NCI-H2196 treated with DMSO at 0.1 percent for 48 hours (cell line): ENCODE measurements at regions not wholly inside any gene's neighbourhood (a gene's known extent, or its start where the extent isn't known, plus 50 kb on each side); places are given as distances from the start of the nearest gene placed in this dataset.
"Not testable (repeated sequence)": the region's sequence is repeated elsewhere in the genome, so short reads cannot be mapped to it uniquely, and the experiment has no call there.

Experiments
- DNase-seq: peaks from one replicate; lab custom pipeline; 2025; ENCODE audit not compliant: unreplicated experiment; lab: John Stamatoyannopoulos, UW

- no peak for DNase-seq
These were observed 770.7 kb downstream of the LTN1 start for GRCh38 chr21:28221984-28222383.

GRCh38 chr21:28220680-28221079 is 772.0 kb downstream of the LTN1 start:
- no peak for DNase-seq

GRCh38 chr21:28216976-28217523 is 775.6 kb downstream of the LTN1 start:
- DNase-seq = no peak

GRCh38 chr21:28215214-28215954 is 777.3 kb downstream of the LTN1 start:
- no peak for DNase-seq

- no peak for DNase-seq
These were observed 777.9 kb downstream of the LTN1 start for GRCh38 chr21:28214786-28215185.

GRCh38 chr21:28213261-28213660 is 779.4 kb downstream of the LTN1 start:
- no peak for DNase-seq

GRCh38 chr21:28212061-28212460 is 780.6 kb downstream of the LTN1 start:
- no peak for DNase-seq

- DNase-seq = no peak
These were observed 785.1 kb downstream of the LTN1 start for GRCh38 chr21:28207436-28208173.

GRCh38 chr21:28200726-28201125 is 792.0 kb downstream of the LTN1 start:
- DNase-seq = no peak

- DNase-seq = no peak
These were observed 795.7 kb downstream of the LTN1 start for GRCh38 chr21:28196981-28197380.

GRCh38 chr21:28193189-28193588 is 799.5 kb downstream of the LTN1 start:
- DNase-seq = no peak

GRCh38 chr21:28186604-28187003 is 806.1 kb downstream of the LTN1 start:
- DNase-seq = no peak

GRCh38 chr21:28181730-28182129 is 810.9 kb downstream of the LTN1 start:
- DNase-seq = no peak

- DNase-seq = no peak
These were observed 813.5 kb downstream of the LTN1 start for GRCh38 chr21:28179136-28179535.

- no peak for DNase-seq
These were observed 815.6 kb downstream of the LTN1 start for GRCh38 chr21:28177124-28177523.

- DNase-seq = no peak
These were observed 818.0 kb downstream of the LTN1 start for GRCh38 chr21:28174701-28175100.

- DNase-seq = no peak
These were observed 818.7 kb downstream of the LTN1 start for GRCh38 chr21:28174006-28174405.

- no peak for DNase-seq
These were observed 820.3 kb downstream of the LTN1 start for GRCh38 chr21:28172376-28172775.

GRCh38 chr21:28167366-28167765 is 825.3 kb downstream of the LTN1 start:
- no peak for DNase-seq

GRCh38 chr21:28164519-28164918 is 828.2 kb downstream of the LTN1 start:
- DNase-seq = not testable (repeated sequence)

- not testable (repeated sequence) for DNase-seq
These were observed 830.6 kb downstream of the LTN1 start for GRCh38 chr21:28162052-28162451.

- no peak for DNase-seq
These were observed 832.3 kb downstream of the LTN1 start for GRCh38 chr21:28160378-28160777.
